IMR-90 (cell line): ENCODE measurements at regions not wholly inside any gene's neighbourhood (a gene's known extent, or its start where the extent isn't known, plus 50 kb on each side); places are given as distances from the start of the nearest gene placed in this dataset.

Experiments used
- ATAC-seq: fragments of 200-7000 bp; cut with Tn5 transposase; 2 replicates; pipeline ENCODE4 v1.9.1; 2020; ENCODE audit warnings: low read depth, mild to moderate bottlenecking, moderate library complexity
- BruUV-seq: library from RNA; stranded (reverse); fragments of 400-500 nt; replicated peaks from 2 replicates; lab custom pipeline; 2021; lab: Mats Ljungman, UMichigan
- CTCF ChIA-PET: fragments of 300-600 bp; formaldehyde crosslinking; extraction: SDS; loops from one replicate; lab custom pipeline; 2021; ENCODE audit warnings: antibody characterized with exemption; lab: Yijun Ruan, JAX
- POLR2A ChIA-PET: fragments of 300-600 bp; sonication (Branson Sonifier 250); formaldehyde crosslinking; loops from one replicate; lab custom pipeline; 2022; ENCODE audit warnings: antibody characterized with exemption; ENCODE audit not compliant: unreplicated experiment; lab: Charles Lee
- DNase-seq: peaks from one replicate; pipeline ENCODE4 v3.0.0; 2013
- H2AFZ ChIP-seq: replicated peaks from 2 replicates; pipeline ENCODE3; 2013; ENCODE audit warnings: low read length, mild to moderate bottlenecking; ENCODE audit not compliant: poor library complexity
- H2AK5ac ChIP-seq: 2 replicates; pipeline ENCODE4 v1.6.1; 2013; ENCODE audit warnings: low read depth, low read length, inconsistent platforms
- H2AK9ac ChIP-seq: replicated peaks from 2 replicates; pipeline ENCODE3; 2013; ENCODE audit warnings: mild to moderate bottlenecking, low read depth, low read length, moderate library complexity; ENCODE audit not compliant: poor library complexity
- H2BK120ac ChIP-seq: 2 replicates; pipeline ENCODE4 v1.6.1; 2013; ENCODE audit warnings: low read depth, low read length, inconsistent platforms
- H2BK15ac ChIP-seq: 3 replicates; pipeline ENCODE4 v1.6.1; 2013; ENCODE audit warnings: low read depth, low read length, inconsistent platforms
- H2BK20ac ChIP-seq: 2 replicates; pipeline ENCODE4 v1.6.1; 2013; ENCODE audit warnings: low read depth, mild to moderate bottlenecking, inconsistent platforms, low read length, moderate library complexity
- H2BK5ac ChIP-seq: 2 replicates; pipeline ENCODE4 v1.6.1; 2013; ENCODE audit warnings: mild to moderate bottlenecking, low read depth, low read length, inconsistent platforms; ENCODE audit not compliant: poor library complexity, severe bottlenecking
- H3K14ac ChIP-seq: replicated peaks from 2 replicates; pipeline ENCODE4 v1.6.1; 2013; ENCODE audit warnings: low read depth, low read length, inconsistent platforms
- H3K18ac ChIP-seq: 2 replicates; pipeline ENCODE4 v1.6.1; 2013; ENCODE audit warnings: low read depth, low read length, control low read depth
- H3K23ac ChIP-seq: 2 replicates; pipeline ENCODE4 v1.6.1; 2013; ENCODE audit warnings: low read depth, low read length, inconsistent platforms
- H3K27ac ChIP-seq: 2 replicates; pipeline ENCODE4 v1.5.1; 2013; ENCODE audit warnings: mild to moderate bottlenecking, control low read depth, low read length; ENCODE audit not compliant: insufficient read depth
- H3K27me3 ChIP-seq: 2 replicates; pipeline ENCODE4 v1.6.1; 2013; ENCODE audit warnings: low read length; ENCODE audit not compliant: control insufficient read depth, insufficient read depth
- H3K36me3 ChIP-seq: 2 replicates; pipeline ENCODE4 v1.6.1; 2013; ENCODE audit warnings: low read length, mixed read lengths; ENCODE audit not compliant: control insufficient read depth, insufficient read depth
- H3K4ac ChIP-seq: 2 replicates; pipeline ENCODE4 v1.6.1; 2013; ENCODE audit warnings: low read depth, low read length, inconsistent platforms
- H3K4me1 ChIP-seq: 2 replicates; pipeline ENCODE4 v1.6.1; 2013; ENCODE audit warnings: low read length, mixed read lengths; ENCODE audit not compliant: control insufficient read depth, insufficient read depth
- H3K4me2 ChIP-seq: 2 replicates; pipeline ENCODE4 v1.6.1; 2013; ENCODE audit warnings: low read depth, mild to moderate bottlenecking, control low read depth, low read length, moderate library complexity
- H3K4me3 ChIP-seq: 2 replicates; pipeline ENCODE4 v1.5.1; 2013; ENCODE audit warnings: low read depth, mild to moderate bottlenecking, control low read depth, low read length, moderate library complexity; ENCODE audit not compliant: insufficient read depth
- H3K56ac ChIP-seq: 2 replicates; pipeline ENCODE4 v1.6.1; 2013; ENCODE audit warnings: low read length, inconsistent platforms; ENCODE audit not compliant: insufficient read depth; ENCODE audit errors: extremely low read depth
- H3K79me1 ChIP-seq, 2 experiments: 2 replicates each; pipeline ENCODE4 v1.6.1; 2013; ENCODE audit warnings: low read length in 2 of 2, inconsistent platforms in 1 of 2, low read depth in 1 of 2
- H3K9ac ChIP-seq: 2 replicates; pipeline ENCODE4 v1.6.1; 2013; ENCODE audit warnings: low read depth, low read length, control low read depth
- H3K9me1 ChIP-seq: 2 replicates; pipeline ENCODE4 v1.6.1; 2013; ENCODE audit warnings: low read length, inconsistent platforms; ENCODE audit not compliant: insufficient read depth
- H3K9me3 ChIP-seq: 2 replicates; pipeline ENCODE4 v1.6.1; 2013; ENCODE audit warnings: low read length; ENCODE audit not compliant: control insufficient read depth, insufficient read depth
- H4K20me1 ChIP-seq: 2 replicates; pipeline ENCODE4 v1.6.1; 2013; ENCODE audit warnings: low read length, inconsistent platforms; ENCODE audit not compliant: insufficient read depth
- H4K5ac ChIP-seq: 2 replicates; pipeline ENCODE4 v1.6.1; 2013; ENCODE audit warnings: mild to moderate bottlenecking, low read depth, low read length, control low read depth
- H4K8ac ChIP-seq, 2 experiments: 2 replicates each; pipeline ENCODE4 v1.6.1; 2013; ENCODE audit warnings: low read depth in 2 of 2, low read length in 2 of 2, control low read depth in 1 of 2, inconsistent platforms in 1 of 2
- H4K91ac ChIP-seq: 2 replicates; pipeline ENCODE4 v1.6.1; 2013; ENCODE audit warnings: low read depth, low read length, inconsistent platforms; ENCODE audit not compliant: insufficient read depth
- BHLHE40 ChIP-seq: fragments of 150-350 bp; IDR thresholded peaks from 2 replicates; pipeline ENCODE4 v1.6.1; 2016; ENCODE audit warnings: mild to moderate bottlenecking, low read depth, low read length
- CEBPB ChIP-seq: IDR thresholded peaks from 2 replicates; pipeline ENCODE4 v1.6.1; 2012; ENCODE audit warnings: low read depth, low read length, improper control_type of control experiment
- CHD1 ChIP-seq: IDR thresholded peaks from 2 replicates; pipeline ENCODE4 v1.6.1; 2012; ENCODE audit warnings: low read depth, low read length, improper control_type of control experiment
- CTCF ChIP-seq: conservative IDR thresholded peaks from 2 replicates; pipeline ENCODE4 v1.5.1; 2012; ENCODE audit warnings: mild to moderate bottlenecking, low read depth, low read length, improper control_type of control experiment
- ELK1 ChIP-seq: fragments of 150-350 bp; IDR thresholded peaks from 2 replicates; pipeline ENCODE4 v1.6.1; 2016; ENCODE audit warnings: low read depth, mild to moderate bottlenecking, low read length, moderate library complexity, borderline replicate concordance
- FOS ChIP-seq: fragments of 150-350 bp; IDR thresholded peaks from 2 replicates; pipeline ENCODE4 v1.6.1; 2016; ENCODE audit warnings: low read depth, low read length
- MAFK ChIP-seq: IDR thresholded peaks from 2 replicates; pipeline ENCODE4 v1.6.1; 2012; ENCODE audit warnings: low read depth, low read length, improper control_type of control experiment
- MAZ ChIP-seq: IDR thresholded peaks from 2 replicates; pipeline ENCODE4 v1.6.1; 2012; ENCODE audit warnings: low read depth, mild to moderate bottlenecking, low read length, improper control_type of control experiment, moderate library complexity, borderline replicate concordance
- MXI1 ChIP-seq: IDR thresholded peaks from 2 replicates; pipeline ENCODE4 v1.6.1; 2012; ENCODE audit warnings: low read depth, mild to moderate bottlenecking, low read length, moderate library complexity, borderline replicate concordance
- NFE2L2 ChIP-seq: fragments of 150-350 bp; IDR thresholded peaks from 2 replicates; pipeline ENCODE4 v1.6.1; 2016; ENCODE audit warnings: low read depth, mild to moderate bottlenecking, low read length
- POLR2A ChIP-seq: IDR thresholded peaks from 2 replicates; pipeline ENCODE4 v1.6.1; 2012; ENCODE audit warnings: mild to moderate bottlenecking, low read depth, low read length
- RAD21 ChIP-seq: IDR thresholded peaks from 2 replicates; pipeline ENCODE4 v1.6.1; 2012; ENCODE audit warnings: low read length, improper control_type of control experiment
- RCOR1 ChIP-seq: IDR thresholded peaks from 2 replicates; pipeline ENCODE4 v1.6.1; 2012; ENCODE audit warnings: mild to moderate bottlenecking, low read length, improper control_type of control experiment; ENCODE audit not compliant: insufficient replicate concordance
- RFX5 ChIP-seq: IDR thresholded peaks from 2 replicates; pipeline ENCODE4 v1.8.0; 2012; ENCODE audit warnings: low read depth, mild to moderate bottlenecking, low read length, moderate library complexity
- SMC3 ChIP-seq: fragments of 150-350 bp; IDR thresholded peaks from 2 replicates; pipeline ENCODE4 v1.6.1; 2016; ENCODE audit warnings: low read depth, mild to moderate bottlenecking, antibody characterized with exemption, low read length, moderate library complexity
- USF2 ChIP-seq: fragments of 150-350 bp; IDR thresholded peaks from 2 replicates; pipeline ENCODE4 v1.6.1; 2017; ENCODE audit warnings: mild to moderate bottlenecking, antibody characterized with exemption, low read length, low read depth
- WGBS, 2 experiments: methylation state at CpG; one replicate each; pipeline versions ENCODE4 v1.1.5 to v1.1.7; 2013; ENCODE audit warnings: missing lambda C conversion rate in 2 of 2; ENCODE audit not compliant: insufficient read length in 1 of 2; ENCODE audit errors: extremely low coverage in 2 of 2; 5-methylcytosine and 5-hydroxymethylcytosine counted together
- dilution Hi-C: fragments of 300-500 bp; cut with HindIII; formaldehyde crosslinking; loops from one replicate; pipeline ENCODE4 v1.14.3; 2018; ENCODE audit warnings: low sequenced_read_pairs; ENCODE audit not compliant: unreplicated experiment
- in situ Hi-C: fragments of 300-500 bp; cut with MboI; formaldehyde crosslinking; loops from 3 replicates; pipeline ENCODE4 v1.14.3; 2019; ENCODE audit warnings: low sequenced_read_pairs, inconsistent platforms, mixed read lengths
- intact Hi-C: fragments of 100-400 bp; cut with micrococcal nuclease; formaldehyde crosslinking; loops from 2 replicates; pipeline ENCODE4 v1.10.0; 2022

- WGBS, 2 experiments = no CpG with 5 or more reads among the region's 2 CpGs
- H3K9me3 ChIP-seq = peaks cover 2% of the 10 kb centered on the region; the same call in 1 of the 2 replicates
Measured at GRCh38 chr14:82905762-82906161, 1372.1 kb upstream of the SEL1L start.

More at GRCh38 chr14:82905762-82906161, 1372.1 kb upstream of the SEL1L start:
- Histone ChIP-seq H3K14ac (no peak overlapping the region), H3K23ac (no peak overlapping the region), H3K27ac (no peak overlapping the region), H2BK20ac (no peak overlapping the region), H4K5ac (no peak overlapping the region), H3K4me2 (no peak overlapping the region), H3K4me1 (no peaks in the 10 kb centered on the region), H4K20me1 (no peaks in the 10 kb centered on the region), H3K56ac (no peak overlapping the region), H3K9me1 (no peaks in the 10 kb centered on the region), H2BK15ac (no peak overlapping the region), H4K91ac (no peak overlapping the region), H2BK120ac (no peak overlapping the region), H2AK5ac (no peak overlapping the region), H3K27me3 (no peaks in the 10 kb centered on the region), H2AK9ac (no peak overlapping the region), H3K9ac (no peak overlapping the region), H2AFZ (no peak overlapping the region), H3K4ac (no peak overlapping the region), H3K18ac (no peak overlapping the region), H3K36me3 (no peaks in the 10 kb centered on the region), H4K8ac (no peak overlapping the region), H3K79me1 (no peaks in the 10 kb centered on the region), H2BK5ac (no peak overlapping the region), H3K4me3 (no peak overlapping the region)
- in situ Hi-C loops = no loop called here
- dilution Hi-C loops = no loop called here
- BruUV-seq = no TSS peak
- ChIA-PET CTCF (no interaction called here), POLR2A (no interaction called here)
- ATAC-seq = no peak
- intact Hi-C loops = no loop called here
- TF ChIP-seq FOS (no peak), RCOR1 (no peak), RFX5 (no peak), MAFK (no peak), SMC3 (no peak), BHLHE40 (no peak), MAZ (no peak), CEBPB (no peak), CTCF (no peak), ELK1 (no peak), MXI1 (no peak), NFE2L2 (no peak), POLR2A (no peak), USF2 (no peak), CHD1 (no peak), RAD21 (no peak)
- no peak for DNase-seq
